Fibroblast of pulmonary artery (primary cell): ENCODE measurements at regions not wholly inside any gene's neighbourhood (a gene's known extent, or its start where the extent isn't known, plus 50 kb on each side); places are given as distances from the start of the nearest gene placed in this dataset.

Experiments used
- DNase-seq: peaks from one replicate; pipeline ENCODE4 v3.0.0-alpha.2; 2010; ENCODE audit warnings: low read depth
- H3K4me3 ChIP-seq: replicated peaks from 2 replicates; pipeline ENCODE4 v1.5.1; 2011; ENCODE audit warnings: low read depth, mild to moderate bottlenecking, control low read depth, low read length, moderate library complexity
- TF ChIP-seq, protein P1 (sequence below): IDR thresholded peaks from 2 replicates; pipeline ENCODE4 v1.5.1; 2011; ENCODE audit warnings: mild to moderate bottlenecking, control low read depth, low read length, inconsistent platforms; ENCODE audit errors: missing control alignments

GRCh38 chr7:46774515-46774914 lies 807.4 kb downstream of the TNS3 start:
- TF ChIP-seq, protein P1, sequence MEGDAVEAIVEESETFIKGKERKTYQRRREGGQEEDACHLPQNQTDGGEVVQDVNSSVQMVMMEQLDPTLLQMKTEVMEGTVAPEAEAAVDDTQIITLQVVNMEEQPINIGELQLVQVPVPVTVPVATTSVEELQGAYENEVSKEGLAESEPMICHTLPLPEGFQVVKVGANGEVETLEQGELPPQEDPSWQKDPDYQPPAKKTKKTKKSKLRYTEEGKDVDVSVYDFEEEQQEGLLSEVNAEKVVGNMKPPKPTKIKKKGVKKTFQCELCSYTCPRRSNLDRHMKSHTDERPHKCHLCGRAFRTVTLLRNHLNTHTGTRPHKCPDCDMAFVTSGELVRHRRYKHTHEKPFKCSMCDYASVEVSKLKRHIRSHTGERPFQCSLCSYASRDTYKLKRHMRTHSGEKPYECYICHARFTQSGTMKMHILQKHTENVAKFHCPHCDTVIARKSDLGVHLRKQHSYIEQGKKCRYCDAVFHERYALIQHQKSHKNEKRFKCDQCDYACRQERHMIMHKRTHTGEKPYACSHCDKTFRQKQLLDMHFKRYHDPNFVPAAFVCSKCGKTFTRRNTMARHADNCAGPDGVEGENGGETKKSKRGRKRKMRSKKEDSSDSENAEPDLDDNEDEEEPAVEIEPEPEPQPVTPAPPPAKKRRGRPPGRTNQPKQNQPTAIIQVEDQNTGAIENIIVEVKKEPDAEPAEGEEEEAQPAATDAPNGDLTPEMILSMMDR: no peak
- no peak for DNase-seq
- H3K4me3 ChIP-seq: no peak overlapping the region

DNA sequence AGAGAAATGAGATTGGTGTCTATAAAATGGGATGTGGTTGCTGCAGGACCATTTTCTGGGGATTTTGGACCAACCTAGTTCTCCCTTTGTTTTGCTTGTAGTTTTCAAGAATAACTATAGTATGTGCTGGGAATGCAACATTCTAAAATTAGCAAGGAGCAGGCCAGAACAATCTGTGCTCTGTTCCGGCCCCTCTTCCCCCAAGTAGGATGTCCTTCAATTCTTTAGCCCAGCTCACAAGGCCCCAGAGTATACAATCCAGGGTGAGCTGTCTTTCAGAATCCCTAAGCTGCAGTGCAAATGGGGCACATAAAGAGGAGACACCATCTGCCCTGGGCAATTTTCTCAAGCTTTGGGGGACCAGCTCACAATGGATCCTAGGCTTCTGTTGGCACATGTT lies 809.1 kb downstream of the TNS3 start:
- TF ChIP-seq, protein P1: no peak
- DNase-seq: no peak
- H3K4me3 ChIP-seq: no peak overlapping the region

GRCh38 chr7:46767071-46767470 lies 814.8 kb downstream of the TNS3 start:
- TF ChIP-seq, protein P1: no peak
- DNase-seq: no peak

GRCh38 chr7:46764100-46764936 lies 817.6 kb downstream of the TNS3 start:
- peak; percentile 97 for DNase-seq
- TF ChIP-seq, protein P1: no peak
- H3K4me3 ChIP-seq: no peak overlapping the region

More at GRCh38 chr7:46767071-46767470, 814.8 kb downstream of the TNS3 start:
- H3K4me3 ChIP-seq: no peak overlapping the region

- TF ChIP-seq, protein P1: no peak
- no peak overlapping the region for H3K4me3 ChIP-seq
- no peak for DNase-seq
Measured at GRCh38 chr7:46763344-46763743, 818.6 kb downstream of the TNS3 start.

GRCh38 chr7:46759711-46760480 lies 822.0 kb downstream of the TNS3 start:
- TF ChIP-seq, protein P1: no peak
- DNase-seq: peak; percentile 55
- no peak overlapping the region for H3K4me3 ChIP-seq
